MCF 10A (cell line): ENCODE measurements at regions not wholly inside any gene's neighbourhood (a gene's known extent, or its start where the extent isn't known, plus 50 kb on each side); places are given as distances from the start of the nearest gene placed in this dataset.

Source experiments
- BruUV-seq: library from RNA; stranded (reverse); fragments of 400-500 nt; replicated peaks from 2 replicates; lab custom pipeline; 2021; lab: Mats Ljungman, UMichigan
- CTCF ChIA-PET: fragments of 300-600 bp; sonication (Branson Sonifier 250); formaldehyde crosslinking; extraction: SDS; loops from one replicate; lab custom pipeline; 2021; ENCODE audit warnings: antibody characterized with exemption, inconsistent platforms; lab: Yijun Ruan, JAX
- POLR2A ChIA-PET: fragments of 300-600, 350-650 bp; sonication (Branson Sonifier 250); formaldehyde crosslinking; extraction: SDS; loops from one replicate; lab custom pipeline; 2020; ENCODE audit warnings: antibody characterized with exemption, inconsistent platforms; lab: Yijun Ruan, JAX
- DNase-seq: peaks from one replicate; pipeline ENCODE4 v3.0.0-alpha.2; 2018; ENCODE audit not compliant: unreplicated experiment
- H3K27ac Mint-ChIP-seq: one replicate; pipeline ENCODE4 v1.8.0; 2022; ENCODE audit warnings: mild to moderate bottlenecking, low read depth, mixed read lengths; ENCODE audit not compliant: unreplicated experiment
- H3K27me3 Mint-ChIP-seq: one replicate; pipeline ENCODE4 v1.8.0; 2022; ENCODE audit warnings: mixed read lengths; ENCODE audit not compliant: insufficient read depth, unreplicated experiment
- H3K36me3 Mint-ChIP-seq: one replicate; pipeline ENCODE4 v1.8.0; 2022; ENCODE audit warnings: mild to moderate bottlenecking, moderate library complexity, mixed read lengths; ENCODE audit not compliant: insufficient read depth, unreplicated experiment
- H3K4me1 Mint-ChIP-seq: one replicate; pipeline ENCODE4 v1.8.0; 2022; ENCODE audit warnings: mixed read lengths; ENCODE audit not compliant: insufficient read depth, unreplicated experiment
- H3K4me3 Mint-ChIP-seq: one replicate; pipeline ENCODE4 v1.8.0; 2022; ENCODE audit warnings: mild to moderate bottlenecking, moderate library complexity, mixed read lengths; ENCODE audit not compliant: unreplicated experiment
- H3K9me3 Mint-ChIP-seq: one replicate; pipeline ENCODE4 v1.8.0; 2022; ENCODE audit warnings: mixed read lengths; ENCODE audit not compliant: unreplicated experiment
- intact Hi-C: fragments of 100-400 bp; cut with micrococcal nuclease; formaldehyde crosslinking; loops from 2 replicates; pipeline ENCODE4 v1.14.1; 2022
- TF ChIP-seq, protein P1 (sequence below): fragments of 200-600 bp; IDR thresholded peaks from one replicate; pipeline ENCODE4 v1.8.0; 2022; ENCODE audit warnings: antibody characterized with exemption, mild to moderate bottlenecking; ENCODE audit not compliant: unreplicated experiment

DNA sequence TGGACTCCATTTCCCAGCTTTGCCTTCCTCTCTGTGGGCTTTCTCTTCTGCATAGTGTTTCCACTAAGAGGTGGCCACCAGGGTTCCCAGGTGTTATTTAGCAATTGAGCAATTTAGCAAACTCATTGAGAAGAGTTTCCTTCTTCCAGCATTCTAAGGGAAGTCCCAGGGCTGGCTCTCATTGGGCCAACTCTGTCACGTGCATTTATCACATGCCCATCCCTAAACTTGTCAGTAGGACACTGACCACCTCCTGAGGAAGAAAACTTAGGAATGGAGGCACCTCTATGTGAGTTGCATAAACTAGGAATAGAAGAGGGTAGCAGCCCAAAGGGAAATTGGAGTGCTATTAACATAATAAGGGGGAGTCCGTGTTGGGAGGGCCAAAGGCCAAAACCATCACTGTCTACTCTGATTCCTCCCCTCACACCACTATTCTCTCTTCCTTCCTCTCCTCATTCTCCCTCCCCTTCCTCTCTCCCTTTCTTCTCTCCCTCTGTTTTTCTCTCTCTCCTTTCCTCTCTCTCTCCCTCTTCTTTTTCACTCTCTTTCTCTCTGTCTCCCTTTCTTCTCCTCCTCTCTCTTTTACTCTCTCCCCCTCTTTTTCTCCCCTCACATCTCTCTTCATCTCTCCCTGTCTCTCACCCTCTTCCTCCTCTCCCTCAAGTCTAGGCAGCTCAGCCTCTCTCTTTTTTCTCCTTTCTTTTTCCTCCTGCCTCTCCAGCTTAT lies 213.4 kb downstream of the PALM2AKAP2 start:
- intact Hi-C loops = no loop called here
- TF ChIP-seq, protein P1, sequence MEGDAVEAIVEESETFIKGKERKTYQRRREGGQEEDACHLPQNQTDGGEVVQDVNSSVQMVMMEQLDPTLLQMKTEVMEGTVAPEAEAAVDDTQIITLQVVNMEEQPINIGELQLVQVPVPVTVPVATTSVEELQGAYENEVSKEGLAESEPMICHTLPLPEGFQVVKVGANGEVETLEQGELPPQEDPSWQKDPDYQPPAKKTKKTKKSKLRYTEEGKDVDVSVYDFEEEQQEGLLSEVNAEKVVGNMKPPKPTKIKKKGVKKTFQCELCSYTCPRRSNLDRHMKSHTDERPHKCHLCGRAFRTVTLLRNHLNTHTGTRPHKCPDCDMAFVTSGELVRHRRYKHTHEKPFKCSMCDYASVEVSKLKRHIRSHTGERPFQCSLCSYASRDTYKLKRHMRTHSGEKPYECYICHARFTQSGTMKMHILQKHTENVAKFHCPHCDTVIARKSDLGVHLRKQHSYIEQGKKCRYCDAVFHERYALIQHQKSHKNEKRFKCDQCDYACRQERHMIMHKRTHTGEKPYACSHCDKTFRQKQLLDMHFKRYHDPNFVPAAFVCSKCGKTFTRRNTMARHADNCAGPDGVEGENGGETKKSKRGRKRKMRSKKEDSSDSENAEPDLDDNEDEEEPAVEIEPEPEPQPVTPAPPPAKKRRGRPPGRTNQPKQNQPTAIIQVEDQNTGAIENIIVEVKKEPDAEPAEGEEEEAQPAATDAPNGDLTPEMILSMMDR = no peak
- CTCF ChIA-PET = interaction anchor here (0.6 kb wide), 2 partner anchors 74 to 131 kb away, joined by 3 to 4 read pairs; no protein-coding TSS in a partner anchor

DNA sequence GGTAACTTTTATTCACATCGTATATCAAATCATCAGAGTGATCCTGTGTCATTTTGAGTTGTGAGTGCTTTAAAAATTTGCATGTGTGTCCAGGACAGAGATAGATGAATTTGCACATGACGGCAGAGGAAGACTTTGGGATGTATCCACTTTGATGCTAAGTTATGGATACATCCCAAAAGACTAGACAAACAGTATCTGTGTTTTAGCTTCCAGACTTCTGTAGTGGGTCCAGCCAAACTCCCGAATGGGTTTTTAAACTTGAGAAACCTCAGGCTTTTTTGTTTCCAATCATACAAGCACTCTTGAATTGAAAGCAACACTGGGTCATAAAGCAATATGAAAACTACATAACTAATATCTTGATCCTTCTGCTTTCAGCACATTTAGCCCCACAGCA lies 213.8 kb downstream of the C9orf152 start:
- Mint-ChIP-seq H3K9me3 (peaks cover 8% of the 10 kb centered on the region), H3K36me3 (peaks cover 7% of the 10 kb centered on the region), H3K4me1 (no peaks in the 10 kb centered on the region), H3K27ac (no peak overlapping the region), H3K27me3 (no peaks in the 10 kb centered on the region), H3K4me3 (no peak overlapping the region)
- CTCF ChIA-PET = interaction anchor here (0.6 kb wide), 1 partner anchor 75 kb away, joined by 3 read pairs; no protein-coding TSS in a partner anchor
- no TSS peak for BruUV-seq
- TF ChIP-seq, protein P1 = no peak
- intact Hi-C loops = no loop called here
- POLR2A ChIA-PET = no interaction called here
- no peak for DNase-seq

More for the DNA sequence above, 213.4 kb downstream of the PALM2AKAP2 start:
- Mint-ChIP-seq H3K27ac (no peak overlapping the region), H3K9me3 (peaks cover 8% of the 10 kb centered on the region), H3K4me1 (no peaks in the 10 kb centered on the region), H3K4me3 (no peak overlapping the region), H3K27me3 (no peaks in the 10 kb centered on the region), H3K36me3 (peaks cover 7% of the 10 kb centered on the region)
- POLR2A ChIA-PET = no interaction called here
- BruUV-seq = no TSS peak
- DNase-seq = no peak

DNA sequence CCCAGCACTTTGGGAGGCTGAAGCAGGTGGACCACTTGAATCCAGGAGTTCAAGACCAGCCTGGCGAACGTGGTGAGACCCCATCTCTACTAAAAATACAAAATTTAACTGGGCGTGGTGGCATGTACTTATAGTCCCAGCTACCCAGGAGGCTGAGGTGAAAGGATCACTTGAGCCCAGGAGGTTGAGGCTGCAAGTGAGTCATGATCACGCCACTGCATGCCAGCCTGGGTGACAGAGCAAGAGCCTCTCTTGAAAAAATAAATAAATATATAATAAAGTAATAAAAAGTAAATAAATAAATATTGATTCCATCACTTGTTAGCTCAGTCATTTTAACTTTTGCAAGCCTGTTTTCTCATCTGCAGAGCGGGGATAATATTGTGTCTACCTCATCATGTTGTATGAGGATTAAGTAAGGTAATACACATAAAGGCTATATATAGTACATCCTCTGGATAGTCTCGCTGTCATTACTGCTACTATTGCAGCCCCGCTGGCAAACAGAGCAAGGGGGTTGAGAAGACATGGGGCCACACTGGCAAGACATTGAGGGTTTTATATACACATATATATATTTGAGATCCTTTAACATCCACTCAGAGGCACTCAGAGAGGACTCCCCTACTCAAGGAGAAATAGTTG lies 210.9 kb downstream of the C9orf152 start:
- DNase-seq = peak; percentile 26

More for the DNA sequence above, 210.9 kb downstream of the C9orf152 start:
- BruUV-seq = no TSS peak
- TF ChIP-seq, protein P1 = no peak
- no peak overlapping the region for H3K27ac Mint-ChIP-seq
- H3K27me3 Mint-ChIP-seq = no peaks in the 10 kb centered on the region
- no peak overlapping the region for H3K4me3 Mint-ChIP-seq
- CTCF ChIA-PET = interaction anchor here (0.6 kb wide), 1 partner anchor 168 kb away, joined by 3 read pairs; no protein-coding TSS in a partner anchor
- no peaks in the 10 kb centered on the region for H3K4me1 Mint-ChIP-seq
- peaks cover 7% of the 10 kb centered on the region for H3K36me3 Mint-ChIP-seq
- H3K9me3 Mint-ChIP-seq = peaks cover 8% of the 10 kb centered on the region
- POLR2A ChIA-PET = no interaction called here
- intact Hi-C loops = no loop called here
